PC-3 (cell line): ENCODE measurements at regions not wholly inside any gene's neighbourhood (a gene's known extent, or its start where the extent isn't known, plus 50 kb on each side); places are given as distances from the start of the nearest gene placed in this dataset.

ENCODE experiments used
- ATAC-seq: fragments of 200-7000 bp; cut with Tn5 transposase; 2 replicates; pipeline ENCODE4 v1.9.1; 2020; ENCODE audit warnings: mild to moderate bottlenecking, moderate library complexity
- BruUV-seq: library from RNA; stranded (reverse); fragments of 400-500 nt; replicated peaks from 2 replicates; lab custom pipeline; 2021; lab: Mats Ljungman, UMichigan
- CTCF ChIA-PET: fragments of 300-600 bp; sonication (Branson Sonifier 250); formaldehyde crosslinking; loops from one replicate; lab custom pipeline; 2022; ENCODE audit warnings: antibody characterized with exemption; lab: Charles Lee
- POLR2A ChIA-PET: fragments of 300-600 bp; sonication (Branson Sonifier 250); formaldehyde crosslinking; loops from one replicate; lab custom pipeline; 2022; ENCODE audit warnings: antibody characterized with exemption; ENCODE audit not compliant: unreplicated experiment; lab: Charles Lee
- DNase-seq: peaks from one replicate; pipeline ENCODE4 v3.0.0-alpha.2; 2015
- H2AFZ ChIP-seq: fragments of 300-600 bp; sonication (generic); 2 replicates; pipeline ENCODE4 v1.6.0; 2016; ENCODE audit warnings: antibody characterized with exemption, low read length
- H3F3A ChIP-seq: fragments of 300-600 bp; sonication (generic); one replicate; pipeline ENCODE4 v1.6.0; 2017; ENCODE audit warnings: antibody characterized with exemption, low read length, control low read depth, mild to moderate bottlenecking; ENCODE audit not compliant: unreplicated experiment
- H3K27ac ChIP-seq: fragments of 300-600 bp; sonication (generic); 2 replicates; pipeline ENCODE4 v1.5.1; 2016; ENCODE audit warnings: mild to moderate bottlenecking, low read length
- H3K27me3 ChIP-seq: fragments of 300-600 bp; sonication (generic); 2 replicates; pipeline ENCODE4 v1.6.1; 2016; ENCODE audit warnings: low read length, mixed read lengths
- H3K36me3 ChIP-seq: fragments of 300-600 bp; sonication (generic); 2 replicates; pipeline ENCODE4 v1.6.1; 2016; ENCODE audit warnings: low read depth, mixed run types, low read length, mixed read lengths
- H3K4me1 ChIP-seq: fragments of 300-600 bp; sonication (generic); 2 replicates; pipeline ENCODE4 v1.5.1; 2016; ENCODE audit warnings: low read length; ENCODE audit not compliant: insufficient read depth
- H3K4me2 ChIP-seq: fragments of 300-600 bp; sonication (generic); 2 replicates; pipeline ENCODE4 v1.6.0; 2016; ENCODE audit warnings: low read length
- H3K4me3 ChIP-seq: fragments of 300-600 bp; sonication (generic); 2 replicates; pipeline ENCODE4 v1.5.1; 2016; ENCODE audit warnings: mild to moderate bottlenecking, low read length, mixed read lengths
- H3K79me2 ChIP-seq: fragments of 300-600 bp; sonication (generic); 2 replicates; pipeline ENCODE4 v1.6.1; 2017; ENCODE audit warnings: low read length, mixed read lengths
- H3K9ac ChIP-seq: fragments of 300-600 bp; sonication (generic); 2 replicates; pipeline ENCODE4 v1.6.0; 2016; ENCODE audit warnings: mild to moderate bottlenecking, low read length
- H3K9me2 ChIP-seq: fragments of 300-600 bp; sonication (generic); replicated peaks from 2 replicates; pipeline ENCODE4 v1.6.1; 2016; ENCODE audit warnings: mixed run types, low read length, mixed read lengths
- H3K9me3 ChIP-seq: fragments of 300-600 bp; sonication (generic); 2 replicates; pipeline ENCODE4 v1.6.1; 2016; ENCODE audit warnings: low read length, mixed read lengths
- H4K20me1 ChIP-seq: fragments of 300-600 bp; sonication (generic); 2 replicates; pipeline ENCODE4 v1.6.1; 2016; ENCODE audit warnings: low read length, mixed read lengths
- CTCF ChIP-seq: fragments of 300-600 bp; sonication (generic); conservative IDR thresholded peaks from 2 replicates; pipeline ENCODE4 v1.5.1; 2017; ENCODE audit warnings: antibody characterized with exemption, low read depth, mild to moderate bottlenecking, low read length
- EZH2 ChIP-seq: fragments of 300-600 bp; sonication (generic); IDR thresholded peaks from one replicate; pipeline ENCODE4 v1.6.1; 2017; ENCODE audit warnings: antibody characterized with exemption, mild to moderate bottlenecking, low read length; ENCODE audit not compliant: unreplicated experiment
- EZH2phosphoT487 ChIP-seq: fragments of 300-600 bp; sonication (generic); IDR thresholded peaks from 2 replicates; pipeline ENCODE4 v1.6.1; 2018; ENCODE audit warnings: mild to moderate bottlenecking, antibody characterized with exemption, low read length, borderline replicate concordance
- intact Hi-C: fragments of 100-400 bp; cut with micrococcal nuclease; formaldehyde crosslinking; loops from 2 replicates; pipeline ENCODE4 v1.9.0; 2023

DNA sequence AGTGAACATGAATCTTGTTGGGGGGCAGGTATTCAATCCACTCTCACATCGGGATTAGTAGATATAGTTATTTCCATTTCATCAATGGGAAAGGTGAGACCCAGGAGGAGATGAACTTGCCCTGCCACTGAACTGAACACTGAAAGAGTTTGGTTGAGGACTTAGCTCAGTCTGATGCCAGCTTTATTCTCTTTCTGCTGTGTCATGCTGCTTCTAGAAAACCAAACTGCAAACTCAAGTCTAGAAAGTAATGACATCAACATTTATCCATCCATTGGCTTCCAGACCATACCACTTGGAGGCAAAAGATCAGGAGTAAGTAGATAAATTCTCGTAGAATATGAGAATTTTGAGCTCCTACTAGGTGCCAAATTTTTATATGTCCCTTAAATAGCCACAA is 288.0 kb upstream of the CTNNB1 start:
- Histone ChIP-seq H3K79me2 (no peaks in the 10 kb centered on the region), H3K4me3 (no peak overlapping the region), H3K27ac (no peak overlapping the region), H3K9me2 (no peaks in the 10 kb centered on the region), H4K20me1 (no peaks in the 10 kb centered on the region), H3K9me3 (no peaks in the 10 kb centered on the region), H2AFZ (no peak overlapping the region), H3K4me2 (no peak overlapping the region), H3K4me1 (no peaks in the 10 kb centered on the region), H3K36me3 (no peaks in the 10 kb centered on the region), H3K27me3 (no peaks in the 10 kb centered on the region), H3F3A (no peaks in the 10 kb centered on the region), H3K9ac (no peak overlapping the region)
- TF ChIP-seq EZH2 = no peak
- no peak for TF ChIP-seq EZH2phosphoT487
- TF ChIP-seq CTCF = no peak
- DNase-seq = no peak
- BruUV-seq = no TSS peak
- ATAC-seq = no peak
- POLR2A ChIA-PET = no interaction called here
- CTCF ChIA-PET = no interaction called here
- intact Hi-C loops = no loop called here

- POLR2A ChIA-PET = no interaction called here
- ATAC-seq = no peak
- Histone ChIP-seq H3K9me3 (no peaks in the 10 kb centered on the region), H3K4me1 (no peaks in the 10 kb centered on the region), H3K27me3 (no peaks in the 10 kb centered on the region), H2AFZ (no peak overlapping the region), H3K4me2 (no peak overlapping the region), H3K9me2 (no peaks in the 10 kb centered on the region), H3K9ac (no peak overlapping the region), H3F3A (no peaks in the 10 kb centered on the region), H3K4me3 (no peak overlapping the region), H3K27ac (no peak overlapping the region), H3K79me2 (no peaks in the 10 kb centered on the region), H4K20me1 (no peaks in the 10 kb centered on the region), H3K36me3 (no peaks in the 10 kb centered on the region)
- no peak for DNase-seq
- intact Hi-C loops = no loop called here
- CTCF ChIA-PET = no interaction called here
- no peak for TF ChIP-seq CTCF
- no peak for TF ChIP-seq EZH2
- TF ChIP-seq EZH2phosphoT487 = no peak
- no TSS peak for BruUV-seq
Measured at GRCh38 chr3:40911928-40912327, 287.4 kb upstream of the CTNNB1 start.

DNA sequence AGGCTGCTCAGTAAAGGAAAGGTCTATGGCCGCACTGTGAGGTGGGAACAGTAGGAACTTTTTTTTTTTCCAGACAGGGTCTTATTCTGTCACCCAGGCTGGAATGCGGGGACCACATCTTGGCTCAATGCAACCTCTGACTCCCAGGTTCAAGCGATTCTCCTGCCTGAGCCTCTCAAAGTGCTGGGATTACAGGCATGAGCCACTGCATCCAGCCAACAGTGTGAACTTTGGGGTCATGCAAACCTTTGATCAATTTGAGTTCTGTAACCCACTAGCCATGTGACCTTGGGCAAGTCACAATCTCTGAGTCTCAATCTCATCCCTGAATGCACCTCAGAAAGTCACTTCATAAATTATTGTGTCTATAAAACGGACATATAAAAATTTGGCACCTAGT is 286.8 kb upstream of the CTNNB1 start:
- CTCF ChIA-PET = no interaction called here
- H3K27ac ChIP-seq = no peak overlapping the region
- TF ChIP-seq EZH2 = no peak
- no peak for TF ChIP-seq EZH2phosphoT487
- no peak for TF ChIP-seq CTCF

More for the DNA sequence above, 286.8 kb upstream of the CTNNB1 start:
- no peaks in the 10 kb centered on the region for H3K9me2 ChIP-seq
- no peaks in the 10 kb centered on the region for H3K4me1 ChIP-seq
- POLR2A ChIA-PET = no interaction called here
- no peaks in the 10 kb centered on the region for H3F3A ChIP-seq
- no peak overlapping the region for H3K4me2 ChIP-seq
- no peaks in the 10 kb centered on the region for H3K27me3 ChIP-seq
- H3K36me3 ChIP-seq = no peaks in the 10 kb centered on the region
- ATAC-seq = no peak
- no peaks in the 10 kb centered on the region for H3K9me3 ChIP-seq
- BruUV-seq = no TSS peak
- H4K20me1 ChIP-seq = no peaks in the 10 kb centered on the region
- intact Hi-C loops = no loop called here
- no peak for DNase-seq
- H2AFZ ChIP-seq = no peak overlapping the region
- no peak overlapping the region for H3K4me3 ChIP-seq
- no peak overlapping the region for H3K9ac ChIP-seq
- H3K79me2 ChIP-seq = no peaks in the 10 kb centered on the region
